GM13977 (cell line): ENCODE measurements at regions not wholly inside any gene's neighbourhood (a gene's known extent, or its start where the extent isn't known, plus 50 kb on each side); places are given as distances from the start of the nearest gene placed in this dataset.

ENCODE experiments used
- DNase-seq: peaks from one replicate; pipeline ENCODE4 v3.0.0; 2012; ENCODE audit warnings: low spot score
- CTCF ChIP-seq: IDR thresholded peaks from 2 replicates; pipeline ENCODE4 v1.5.1; 2012; ENCODE audit warnings: mild to moderate bottlenecking, control low read depth; ENCODE audit not compliant: insufficient read depth; ENCODE audit errors: extremely low read depth, missing control alignments
- in situ Hi-C: fragments of 300-500 bp; cut with MboI; formaldehyde crosslinking; loops from one replicate; pipeline ENCODE4 v1.12.0; 2022; ENCODE audit warnings: low sequenced_read_pairs, low pct_unique_long_range_greater_than_20kb, mixed read lengths, inconsistent platforms; ENCODE audit not compliant: unreplicated experiment

GRCh38 chr20:50364542-50364941 lies 145.6 kb upstream of the PTPN1 start:
- no peak for TF ChIP-seq CTCF
- in situ Hi-C loops: no loop called here

GRCh38 chr20:50366270-50367103 lies 143.7 kb upstream of the PTPN1 start:
- no peak for TF ChIP-seq CTCF
- in situ Hi-C loops: no loop called here
- DNase-seq: no peak

More at GRCh38 chr20:50364542-50364941, 145.6 kb upstream of the PTPN1 start:
- no peak for DNase-seq

GRCh38 chr20:50367104-50367674 lies 143.0 kb upstream of the PTPN1 start:
- no peak for DNase-seq
- no peak for TF ChIP-seq CTCF
- in situ Hi-C loops: no loop called here

GRCh38 chr20:50367739-50368375 lies 142.3 kb upstream of the PTPN1 start:
- DNase-seq: no peak

GRCh38 chr20:50368386-50368785 lies 141.8 kb upstream of the PTPN1 start:
- in situ Hi-C loops: no loop called here
- no peak for DNase-seq
- no peak for TF ChIP-seq CTCF

More at GRCh38 chr20:50367739-50368375, 142.3 kb upstream of the PTPN1 start:
- in situ Hi-C loops: no loop called here
- no peak for TF ChIP-seq CTCF

- in situ Hi-C loops: no loop called here
- no peak for DNase-seq
- TF ChIP-seq CTCF: no peak
Observed at GRCh38 chr20:50368813-50369224, 141.4 kb upstream of the PTPN1 start.
